Neuron (in vitro differentiated cells): ENCODE measurements at regions not wholly inside any gene's neighbourhood (a gene's known extent, or its start where the extent isn't known, plus 50 kb on each side); places are given as distances from the start of the nearest gene placed in this dataset.

ENCODE experiments used
- H2AFZ ChIP-seq: one replicate; pipeline ENCODE4 v1.6.1; 2013; ENCODE audit warnings: low read depth, mild to moderate bottlenecking, inconsistent platforms, low read length, moderate library complexity
- H3K27me3 ChIP-seq: one replicate; pipeline ENCODE4 v1.6.1; 2013; ENCODE audit warnings: low read length; ENCODE audit not compliant: insufficient read depth
- H3K36me3 ChIP-seq: one replicate; pipeline ENCODE4 v1.6.1; 2013; ENCODE audit warnings: low read length; ENCODE audit not compliant: insufficient read depth
- H3K4me1 ChIP-seq: one replicate; pipeline ENCODE4 v1.6.1; 2013; ENCODE audit warnings: low read length; ENCODE audit not compliant: insufficient read depth
- H3K4me3 ChIP-seq: 2 replicates; pipeline ENCODE4 v1.5.1; 2013; ENCODE audit warnings: mild to moderate bottlenecking, low read length, moderate library complexity
- H3K9me3 ChIP-seq: one replicate; pipeline ENCODE4 v1.6.1; 2013; ENCODE audit warnings: low read length

DNA sequence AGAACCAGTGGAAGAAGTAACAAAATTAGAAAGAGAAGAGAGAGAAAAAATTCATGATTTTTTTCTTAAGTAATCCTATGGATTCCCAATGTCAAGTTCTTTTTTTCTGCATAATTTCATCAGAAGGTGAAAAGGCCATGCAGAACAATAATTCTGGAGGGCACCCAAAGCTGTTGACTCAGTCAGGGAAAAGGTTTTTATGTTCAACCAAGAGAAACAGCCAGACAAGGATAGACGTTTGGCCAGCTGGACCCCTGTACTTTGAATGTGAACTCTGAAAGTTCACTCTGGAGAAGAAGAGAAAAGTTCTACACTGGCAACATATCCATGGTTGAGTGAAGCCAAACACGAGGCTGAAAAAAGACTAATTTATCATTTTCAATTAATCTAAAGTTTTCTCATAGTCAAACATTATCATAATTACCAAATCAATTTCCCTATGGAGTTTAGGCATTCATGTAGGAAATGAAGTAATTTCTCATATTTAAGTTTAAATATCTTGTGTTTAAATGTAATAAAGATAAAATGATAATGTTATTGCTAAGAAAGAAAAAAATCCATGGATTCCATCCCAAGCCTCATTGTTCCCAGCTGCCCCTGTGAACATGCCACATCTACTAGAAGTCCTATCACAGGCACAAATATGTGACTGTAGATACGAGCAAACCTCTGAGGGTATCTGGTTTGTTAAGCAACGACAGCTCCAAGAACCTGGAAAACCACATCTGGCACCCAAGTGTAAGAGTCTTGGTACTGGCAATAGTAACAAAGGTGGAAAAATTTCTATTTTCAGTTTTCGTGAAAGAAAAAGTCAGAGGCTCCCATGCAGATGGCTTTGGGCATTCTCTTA, 742.7 kb upstream of the ACVR2A start:
- H2AFZ ChIP-seq = no peak overlapping the region
- H3K36me3 ChIP-seq = no peaks in the 10 kb centered on the region
- no peaks in the 10 kb centered on the region for H3K4me1 ChIP-seq
- H3K9me3 ChIP-seq = no peaks in the 10 kb centered on the region
- no peaks in the 10 kb centered on the region for H3K27me3 ChIP-seq
- no peak overlapping the region for H3K4me3 ChIP-seq

DNA sequence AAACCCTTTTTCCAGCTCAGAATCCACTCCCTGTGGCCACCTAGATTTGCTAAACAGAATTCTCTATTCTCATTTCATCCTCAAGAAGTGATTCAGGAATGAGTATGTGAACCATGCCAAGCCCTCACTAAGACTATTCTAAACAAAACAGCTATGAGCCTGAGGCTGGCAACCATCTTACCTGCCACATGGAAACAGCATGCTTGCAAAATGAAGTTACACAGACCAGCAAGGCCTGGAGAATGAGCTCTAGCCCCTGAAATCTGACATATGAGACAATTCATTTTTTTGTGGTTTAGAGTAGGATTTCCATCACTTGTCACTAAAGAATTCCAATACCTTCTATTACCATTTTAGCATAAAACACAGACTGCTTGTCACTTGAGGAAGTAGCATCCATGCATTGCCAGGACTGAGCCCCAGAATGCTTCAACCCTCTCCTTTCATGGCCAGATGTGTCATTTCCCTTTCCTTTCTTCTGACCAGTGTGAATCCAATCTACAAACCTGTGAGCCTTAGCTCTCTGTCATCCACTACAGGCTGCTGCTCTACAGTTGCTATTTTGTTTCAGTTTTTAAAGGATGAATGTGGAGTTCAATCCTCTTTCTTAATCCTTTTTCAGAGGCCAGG, 744.3 kb upstream of the ACVR2A start:
- no peak overlapping the region for H3K4me3 ChIP-seq
- H3K36me3 ChIP-seq = no peaks in the 10 kb centered on the region
- no peaks in the 10 kb centered on the region for H3K9me3 ChIP-seq
- H2AFZ ChIP-seq = no peak overlapping the region
- H3K4me1 ChIP-seq = no peaks in the 10 kb centered on the region
- no peaks in the 10 kb centered on the region for H3K27me3 ChIP-seq

DNA sequence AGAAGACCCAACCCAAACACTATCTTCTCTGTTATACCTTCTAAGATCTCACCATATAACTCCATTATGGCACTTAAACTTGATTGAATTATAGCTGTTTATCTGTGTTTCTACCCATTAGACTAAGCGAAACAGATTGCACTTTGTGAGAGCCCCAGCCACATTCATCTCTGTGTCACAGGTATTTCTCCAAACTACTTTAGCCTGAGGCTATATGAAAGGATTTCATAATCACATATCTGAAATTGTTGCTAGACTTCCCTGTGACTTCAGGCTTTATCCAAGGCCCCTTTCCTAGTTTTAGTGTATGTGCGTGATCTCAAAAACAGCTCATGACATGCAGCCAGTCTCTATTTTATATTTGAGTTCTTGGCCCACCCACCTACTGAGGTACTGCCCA, 745.0 kb upstream of the ACVR2A start:
- no peaks in the 10 kb centered on the region for H3K36me3 ChIP-seq
- H3K4me1 ChIP-seq = no peaks in the 10 kb centered on the region
- H3K27me3 ChIP-seq = no peaks in the 10 kb centered on the region

DNA sequence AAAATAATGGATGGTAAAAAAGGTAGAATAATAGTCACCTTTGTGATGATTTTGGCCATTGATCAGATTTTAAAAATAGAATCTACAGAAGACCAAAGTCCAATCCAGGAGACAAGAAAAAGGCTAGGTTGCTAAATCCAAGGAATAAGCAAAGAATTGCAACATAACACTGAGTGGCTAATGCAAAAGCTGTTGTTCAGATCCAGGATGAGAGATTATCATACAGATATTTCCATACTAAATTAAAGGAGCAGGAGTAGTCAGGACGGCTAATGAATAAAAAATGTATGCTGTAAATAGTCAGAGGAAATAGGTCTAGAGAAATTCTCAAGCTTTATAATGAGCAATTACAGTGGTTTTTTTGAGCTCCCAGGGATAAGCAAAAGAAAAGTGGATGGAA, 745.9 kb upstream of the ACVR2A start:
- no peaks in the 10 kb centered on the region for H3K36me3 ChIP-seq
- peaks cover 7% of the 10 kb centered on the region for H3K4me1 ChIP-seq
- no peaks in the 10 kb centered on the region for H3K9me3 ChIP-seq
- H3K4me3 ChIP-seq = no peak overlapping the region
- H3K27me3 ChIP-seq = no peaks in the 10 kb centered on the region
- H2AFZ ChIP-seq = no peak overlapping the region

More for the DNA sequence above, 745.0 kb upstream of the ACVR2A start:
- Histone ChIP-seq H3K4me3 (no peak overlapping the region), H3K9me3 (no peaks in the 10 kb centered on the region), H2AFZ (no peak overlapping the region)

DNA sequence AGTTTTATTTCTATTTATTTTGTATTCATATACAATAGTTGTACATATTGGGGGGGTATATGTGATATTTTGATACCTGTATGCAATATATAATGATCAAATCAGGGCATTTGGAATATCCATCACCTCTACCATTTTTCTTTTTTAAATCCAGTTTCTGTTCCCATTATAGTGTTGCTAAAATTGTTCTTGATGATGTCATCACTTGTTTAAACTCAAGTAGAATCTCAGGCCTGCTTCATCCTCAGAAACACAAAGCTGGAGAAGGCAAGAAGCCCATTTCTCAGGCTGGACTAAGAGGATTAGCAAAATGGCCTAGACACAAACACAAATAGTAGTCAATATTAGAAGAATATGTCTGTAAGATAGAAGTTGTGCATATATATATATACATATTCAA, 747.1 kb upstream of the ACVR2A start:
- Histone ChIP-seq H3K27me3 (no peaks in the 10 kb centered on the region), H2AFZ (no peak overlapping the region), H3K4me1 (peaks cover 10% of the 10 kb centered on the region), H3K4me3 (no peak overlapping the region), H3K9me3 (no peaks in the 10 kb centered on the region), H3K36me3 (no peaks in the 10 kb centered on the region)

DNA sequence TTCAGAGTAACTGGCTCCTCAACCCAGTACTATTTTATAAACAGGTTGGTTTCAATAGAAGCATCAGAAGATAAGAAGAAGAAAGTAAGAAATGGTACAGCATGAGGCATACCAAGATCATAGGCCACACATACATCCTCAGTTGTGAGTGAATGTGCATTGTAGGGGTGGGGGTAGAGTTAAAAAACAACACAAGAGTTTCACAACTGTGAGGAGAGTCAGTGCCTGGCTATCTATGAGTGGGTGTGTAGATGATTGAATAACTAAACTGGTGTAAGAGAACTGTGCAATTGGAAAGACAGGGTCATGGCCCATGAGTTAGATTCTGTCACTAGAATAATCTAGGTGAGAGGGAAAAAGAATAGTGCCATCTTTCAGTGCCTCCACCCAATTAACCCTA, 748.2 kb upstream of the ACVR2A start:
- Histone ChIP-seq H3K4me3 (no peak overlapping the region), H2AFZ (no peak overlapping the region), H3K27me3 (no peaks in the 10 kb centered on the region), H3K9me3 (no peaks in the 10 kb centered on the region), H3K36me3 (no peaks in the 10 kb centered on the region), H3K4me1 (peaks cover 10% of the 10 kb centered on the region)

DNA sequence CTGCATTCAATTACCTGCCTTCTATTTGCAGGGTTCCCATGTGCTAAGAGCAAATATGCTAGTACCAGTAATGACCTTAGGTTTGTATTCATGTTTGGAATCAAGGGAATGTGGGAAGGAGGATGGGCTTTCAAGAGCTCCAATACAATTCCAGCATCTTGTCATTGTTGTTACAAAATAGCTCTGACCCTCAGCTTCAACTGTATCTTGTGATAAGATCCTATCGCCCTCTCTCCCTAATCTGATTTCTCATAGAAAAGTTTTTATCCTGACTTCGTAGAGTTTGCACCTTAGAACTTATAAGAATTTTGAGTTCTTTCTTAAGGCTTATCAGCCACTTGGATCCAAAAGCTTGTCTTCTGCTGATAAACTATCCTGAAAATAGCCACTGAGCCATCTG, 749.5 kb upstream of the ACVR2A start:
- Histone ChIP-seq H3K9me3 (no peaks in the 10 kb centered on the region), H2AFZ (no peak overlapping the region), H3K27me3 (no peaks in the 10 kb centered on the region), H3K4me3 (no peak overlapping the region), H3K36me3 (no peaks in the 10 kb centered on the region), H3K4me1 (peaks cover 10% of the 10 kb centered on the region)

DNA sequence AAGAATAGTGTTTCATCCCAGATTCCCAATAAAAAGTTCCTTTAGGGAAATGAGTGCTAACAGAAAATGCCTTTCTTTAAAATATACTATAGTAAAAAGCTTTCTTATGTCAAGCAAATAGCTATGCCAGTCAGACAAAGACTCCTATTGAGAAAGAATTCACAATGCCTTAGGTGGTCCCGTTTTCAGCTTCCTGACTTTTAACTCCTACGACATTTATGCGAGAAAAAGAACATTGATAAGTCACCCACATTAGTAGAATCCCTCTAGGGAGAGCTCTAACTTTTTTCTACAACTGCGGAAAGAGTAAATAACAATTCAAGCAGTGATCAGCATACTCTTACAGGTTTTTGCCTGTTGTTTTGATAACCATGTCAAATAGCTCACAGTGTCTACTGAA, 750.8 kb upstream of the ACVR2A start:
- Histone ChIP-seq H3K36me3 (no peaks in the 10 kb centered on the region), H2AFZ (peak overlapping the region; percentile 51), H3K4me1 (peaks cover 10% of the 10 kb centered on the region), H3K27me3 (no peaks in the 10 kb centered on the region), H3K4me3 (no peak overlapping the region), H3K9me3 (no peaks in the 10 kb centered on the region)

DNA sequence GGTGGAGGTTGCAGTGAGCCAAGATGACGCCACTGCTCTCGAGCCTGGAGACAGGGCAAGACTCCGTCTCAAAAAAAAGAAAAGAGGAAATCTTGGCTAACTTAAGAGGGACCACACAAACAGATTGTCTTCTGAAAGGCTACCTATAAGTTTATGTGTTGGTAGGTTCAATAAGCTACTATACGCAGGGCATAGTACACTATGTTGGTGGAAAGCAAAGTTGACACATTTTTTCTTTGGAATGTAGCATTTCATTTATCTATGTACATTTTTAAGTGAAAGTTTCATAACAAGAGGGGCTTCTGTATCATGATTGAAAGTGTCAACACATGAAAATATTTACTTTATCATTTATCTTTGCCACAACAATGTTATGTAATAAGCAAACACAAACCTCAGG, 752.6 kb upstream of the ACVR2A start:
- H3K9me3 ChIP-seq = no peaks in the 10 kb centered on the region
- H3K4me3 ChIP-seq = no peak overlapping the region
- H3K4me1 ChIP-seq = peaks cover 10% of the 10 kb centered on the region
- no peak overlapping the region for H2AFZ ChIP-seq
- H3K27me3 ChIP-seq = no peaks in the 10 kb centered on the region
- H3K36me3 ChIP-seq = no peaks in the 10 kb centered on the region

DNA sequence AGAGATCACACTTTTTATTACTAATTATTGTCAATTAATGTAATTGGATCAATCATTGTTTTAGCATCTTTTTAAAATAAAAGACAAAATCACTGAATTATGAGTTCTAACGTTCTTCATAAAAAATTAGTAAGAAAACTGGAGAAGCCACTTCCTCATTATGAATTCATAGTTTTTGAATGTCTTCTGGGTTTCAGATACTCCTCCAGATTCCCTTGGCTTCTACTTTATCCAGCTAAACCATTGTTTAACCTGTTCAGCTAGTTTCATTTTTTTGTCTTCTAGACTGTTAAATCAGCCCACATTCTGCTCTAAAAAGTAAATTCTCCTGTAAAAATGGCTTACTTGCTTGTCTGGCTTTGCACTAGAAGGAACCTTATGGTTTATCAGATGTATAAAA, 753.4 kb upstream of the ACVR2A start:
- no peaks in the 10 kb centered on the region for H3K36me3 ChIP-seq
- no peak overlapping the region for H2AFZ ChIP-seq
- no peaks in the 10 kb centered on the region for H3K27me3 ChIP-seq
- no peaks in the 10 kb centered on the region for H3K9me3 ChIP-seq
- H3K4me3 ChIP-seq = no peak overlapping the region
- peaks cover 10% of the 10 kb centered on the region for H3K4me1 ChIP-seq

DNA sequence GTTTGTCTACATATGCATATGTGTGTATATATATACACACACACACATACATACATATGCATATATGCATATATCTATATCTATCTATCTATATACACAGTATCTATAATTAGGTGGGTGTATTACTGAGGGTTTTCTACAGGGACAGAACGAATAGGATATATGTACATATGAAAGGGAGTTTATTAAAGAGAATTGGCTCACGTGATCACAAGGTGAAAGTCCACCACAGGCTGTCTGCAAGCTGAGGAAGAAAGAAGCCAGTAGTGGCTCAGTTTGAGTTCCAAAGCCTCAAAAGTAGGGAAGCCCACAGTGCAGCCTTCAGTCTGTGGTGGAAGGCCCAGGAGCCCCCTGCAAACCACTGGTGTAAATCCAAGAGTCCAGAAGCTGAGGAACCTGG, 756.0 kb upstream of the ACVR2A start:
- Histone ChIP-seq H3K4me3 (no peak overlapping the region), H3K27me3 (no peaks in the 10 kb centered on the region), H3K36me3 (no peaks in the 10 kb centered on the region), H2AFZ (no peak overlapping the region), H3K4me1 (peaks cover 2% of the 10 kb centered on the region), H3K9me3 (no peaks in the 10 kb centered on the region)

DNA sequence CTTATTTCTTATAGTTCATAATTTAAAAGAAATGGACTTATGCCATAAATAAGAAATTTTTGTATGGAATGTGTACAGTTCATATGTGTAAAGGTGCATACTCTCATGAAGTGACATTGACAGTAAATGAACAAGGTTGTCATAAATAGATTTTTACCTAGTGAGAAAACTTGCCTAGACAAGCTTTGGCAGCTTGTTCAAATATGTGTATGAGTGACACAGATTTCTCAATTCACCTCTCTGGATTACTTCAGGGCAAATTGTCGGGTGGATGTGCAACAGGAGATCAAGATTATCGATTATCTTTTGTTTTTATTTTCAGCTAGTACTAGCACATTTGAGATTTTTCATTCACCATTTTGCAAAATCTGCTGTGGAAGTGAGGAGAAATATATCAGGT, 758.1 kb upstream of the ACVR2A start:
- H3K27me3 ChIP-seq = no peaks in the 10 kb centered on the region
- no peak overlapping the region for H2AFZ ChIP-seq
- no peaks in the 10 kb centered on the region for H3K4me1 ChIP-seq
- H3K4me3 ChIP-seq = no peak overlapping the region
- H3K9me3 ChIP-seq = no peaks in the 10 kb centered on the region
- H3K36me3 ChIP-seq = no peaks in the 10 kb centered on the region

DNA sequence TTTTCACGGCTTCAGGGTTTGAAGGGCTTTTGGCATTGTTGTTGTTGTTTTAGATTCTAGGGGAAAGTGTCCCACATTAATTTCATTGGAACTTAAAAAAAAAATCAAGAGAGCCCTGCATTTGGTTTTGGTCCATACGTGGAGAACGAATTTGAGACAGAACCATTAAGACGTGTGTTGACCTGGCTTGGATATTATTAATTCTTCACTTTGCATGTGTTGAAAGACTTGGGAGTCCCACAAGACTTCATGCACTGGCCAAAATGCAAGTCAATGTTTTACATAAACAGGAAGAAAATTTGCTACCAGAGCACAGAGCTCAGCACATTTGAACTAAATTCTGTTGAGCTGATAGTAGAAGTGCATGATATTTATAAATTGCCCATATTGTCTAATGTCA, 761.2 kb upstream of the ACVR2A start:
- Histone ChIP-seq H3K9me3 (no peaks in the 10 kb centered on the region), H3K36me3 (no peaks in the 10 kb centered on the region), H3K4me1 (no peaks in the 10 kb centered on the region), H3K27me3 (no peaks in the 10 kb centered on the region), H3K4me3 (no peak overlapping the region), H2AFZ (no peak overlapping the region)
